ENCODE measurements at regions not wholly inside any gene's neighbourhood (a gene's known extent, or its start where the extent isn't known, plus 50 kb on each side); places are given as distances from the start of the nearest gene placed in this dataset.

DNA sequence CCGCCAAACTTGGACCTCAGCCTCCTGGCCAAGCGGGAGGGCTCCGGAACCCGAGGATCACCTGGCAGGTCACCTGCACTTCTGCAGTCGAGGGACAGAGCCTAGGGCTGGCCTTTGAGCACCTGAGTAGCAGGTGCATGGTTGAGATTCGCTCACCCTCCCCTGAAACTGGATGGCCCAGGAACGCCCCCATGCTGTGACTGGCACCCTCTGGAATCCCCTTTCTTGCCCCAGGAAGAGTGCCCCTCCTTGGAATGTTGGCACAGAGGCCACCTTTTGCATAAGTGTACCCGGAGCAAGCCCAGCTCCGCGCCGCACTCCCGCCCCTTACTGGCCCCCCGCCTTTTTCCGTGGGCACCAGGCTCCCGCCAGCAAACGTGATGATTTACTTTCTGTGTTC is 112.5 kb upstream of the IER5L start:
- DNase-seq (ENCODE audit: low read depth) = no peak
- no peak overlapping the region for H3K4me3 ChIP-seq (ENCODE audit: low read depth, low read length)
- TF ChIP-seq, protein P1, sequence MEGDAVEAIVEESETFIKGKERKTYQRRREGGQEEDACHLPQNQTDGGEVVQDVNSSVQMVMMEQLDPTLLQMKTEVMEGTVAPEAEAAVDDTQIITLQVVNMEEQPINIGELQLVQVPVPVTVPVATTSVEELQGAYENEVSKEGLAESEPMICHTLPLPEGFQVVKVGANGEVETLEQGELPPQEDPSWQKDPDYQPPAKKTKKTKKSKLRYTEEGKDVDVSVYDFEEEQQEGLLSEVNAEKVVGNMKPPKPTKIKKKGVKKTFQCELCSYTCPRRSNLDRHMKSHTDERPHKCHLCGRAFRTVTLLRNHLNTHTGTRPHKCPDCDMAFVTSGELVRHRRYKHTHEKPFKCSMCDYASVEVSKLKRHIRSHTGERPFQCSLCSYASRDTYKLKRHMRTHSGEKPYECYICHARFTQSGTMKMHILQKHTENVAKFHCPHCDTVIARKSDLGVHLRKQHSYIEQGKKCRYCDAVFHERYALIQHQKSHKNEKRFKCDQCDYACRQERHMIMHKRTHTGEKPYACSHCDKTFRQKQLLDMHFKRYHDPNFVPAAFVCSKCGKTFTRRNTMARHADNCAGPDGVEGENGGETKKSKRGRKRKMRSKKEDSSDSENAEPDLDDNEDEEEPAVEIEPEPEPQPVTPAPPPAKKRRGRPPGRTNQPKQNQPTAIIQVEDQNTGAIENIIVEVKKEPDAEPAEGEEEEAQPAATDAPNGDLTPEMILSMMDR (IDR thresholded peaks at IDR 0.05; ENCODE audit: insufficient read depth, low read depth, low read length, missing control alignments) = no peak

DNA sequence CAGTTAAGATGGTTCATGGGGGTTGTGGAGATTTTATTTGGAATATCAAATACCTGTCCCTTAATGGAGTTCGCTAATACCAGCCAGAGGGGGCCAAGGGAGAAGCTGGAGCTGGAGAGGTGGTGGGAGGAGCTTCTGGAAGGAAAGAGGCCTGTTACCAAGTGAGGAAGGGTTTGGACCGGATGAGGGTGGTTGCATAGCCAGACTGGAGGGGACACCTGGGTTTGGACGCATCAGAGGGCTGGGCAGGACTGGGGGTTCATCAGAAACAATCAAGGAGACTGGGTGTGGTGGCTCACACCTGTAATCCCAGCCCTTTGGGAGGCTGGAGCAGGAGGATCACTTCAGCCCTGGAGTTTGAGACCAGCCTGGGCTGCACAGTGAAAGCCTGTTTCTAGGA is 111.8 kb upstream of the IER5L start:
- TF ChIP-seq, protein P1 (IDR thresholded peaks at IDR 0.05; ENCODE audit: insufficient read depth, low read depth, low read length, missing control alignments) = no peak
- no peak overlapping the region for H3K4me3 ChIP-seq (ENCODE audit: low read depth, low read length)
- DNase-seq (ENCODE audit: low read depth) = no peak

DNA sequence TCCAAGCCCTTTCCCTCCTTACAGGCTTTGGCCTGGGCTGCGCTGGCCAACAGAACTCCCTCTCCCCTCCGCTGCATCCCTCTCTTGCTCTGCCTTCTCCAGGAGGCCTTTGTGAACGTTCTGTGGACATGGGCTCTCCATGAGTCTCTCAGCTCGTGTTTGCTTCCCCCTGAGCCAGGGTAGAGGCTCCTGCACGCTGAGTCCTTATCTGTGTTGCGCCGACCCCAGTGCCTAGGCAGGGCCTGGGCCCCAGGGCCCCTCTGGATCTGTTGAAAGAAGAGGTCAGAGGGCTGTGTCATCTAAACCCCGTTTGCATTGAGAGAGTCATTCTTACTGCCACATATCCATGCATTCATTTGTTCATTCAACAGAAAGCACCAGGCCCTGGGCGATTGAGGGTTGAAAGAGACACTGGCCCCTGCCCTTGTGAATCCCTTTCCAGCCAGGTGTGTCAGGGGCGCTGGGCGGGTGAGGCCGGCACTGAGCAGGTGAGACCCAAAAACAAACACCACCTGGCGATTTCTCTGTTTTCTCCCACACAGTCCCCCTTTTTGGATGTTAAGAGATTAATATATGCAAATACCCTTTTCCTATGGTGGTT is 111.2 kb upstream of the IER5L start:
- no peak for DNase-seq (ENCODE audit: low read depth)
- TF ChIP-seq, protein P1 (IDR thresholded peaks at IDR 0.05; ENCODE audit: insufficient read depth, low read depth, low read length, missing control alignments) = no peak
- H3K4me3 ChIP-seq (ENCODE audit: low read depth, low read length) = no peak overlapping the region

DNA sequence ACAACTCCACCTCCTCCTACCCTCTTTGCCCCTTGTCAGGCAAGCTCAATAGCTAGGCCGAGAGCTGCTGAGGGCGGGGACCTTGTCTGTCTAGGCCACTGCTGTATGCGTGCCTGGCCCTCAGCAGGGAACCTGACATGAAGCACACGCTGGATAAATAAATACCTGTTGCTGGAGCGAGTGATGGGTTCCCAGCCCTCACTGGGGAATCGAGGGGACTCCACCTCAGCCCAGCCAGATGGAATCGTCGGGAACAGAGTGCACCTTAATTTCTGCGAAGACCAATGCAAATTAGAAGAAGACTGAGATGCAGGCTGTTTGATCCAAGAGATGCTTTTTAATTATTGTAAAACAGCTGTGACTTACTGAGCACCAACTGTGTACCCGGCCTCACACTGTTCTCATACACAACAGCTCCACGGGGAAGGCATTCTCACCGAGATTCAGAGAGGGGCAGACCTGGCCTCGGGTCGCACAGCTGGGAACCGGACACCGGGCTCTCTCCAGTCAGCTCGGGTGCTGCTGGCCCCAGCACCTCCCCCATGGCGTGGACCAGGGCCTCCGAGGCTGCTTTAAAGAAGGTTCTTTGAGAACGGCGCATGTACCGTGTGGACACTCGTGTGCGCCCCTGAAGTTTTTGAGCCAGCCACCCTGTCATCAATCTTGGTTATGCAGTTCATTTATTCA is 109.7 kb upstream of the IER5L start:
- no peak for DNase-seq (ENCODE audit: low read depth)
- TF ChIP-seq, protein P1 (IDR thresholded peaks at IDR 0.05; ENCODE audit: insufficient read depth, low read depth, low read length, missing control alignments) = no peak
- H3K4me3 ChIP-seq (ENCODE audit: low read depth, low read length) = no peak overlapping the region

DNA sequence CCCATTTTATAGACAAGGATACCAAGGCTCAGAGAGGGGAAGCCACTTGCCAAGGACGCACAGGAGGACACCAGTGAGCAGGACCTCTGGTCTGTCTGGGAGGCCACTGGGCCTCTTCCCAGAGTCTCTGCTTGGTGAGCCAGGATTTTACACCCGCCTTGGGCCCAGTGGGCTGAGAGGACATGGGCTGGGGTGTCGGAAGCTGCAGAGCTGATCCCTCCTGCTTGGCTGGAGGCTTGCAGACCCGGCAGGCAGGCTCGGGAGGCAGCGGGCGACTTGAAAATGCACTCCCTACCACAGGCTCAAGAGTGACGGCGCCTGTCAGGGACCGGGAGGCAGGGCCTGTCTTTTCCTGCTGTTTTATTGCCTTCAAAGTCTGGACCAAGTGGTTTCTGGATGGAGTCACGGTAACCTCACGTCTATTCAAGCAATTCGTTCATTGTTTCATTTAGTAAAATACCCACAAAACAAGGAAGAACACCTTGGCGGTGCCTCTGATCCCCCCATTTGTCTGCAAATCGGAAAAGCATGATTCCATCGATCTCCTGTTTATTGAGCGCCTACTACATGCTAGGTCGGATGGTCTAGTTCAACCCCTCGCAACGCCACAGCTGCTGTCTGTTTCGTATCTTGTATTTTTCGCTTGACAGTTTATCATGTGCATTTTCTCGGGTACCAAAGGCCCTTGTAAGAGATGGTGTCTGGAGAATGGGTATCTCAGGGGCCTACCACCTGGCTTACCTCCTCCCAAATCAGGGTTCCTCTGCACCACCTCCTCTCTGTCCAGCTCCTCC is 108.1 kb upstream of the IER5L start:
- TF ChIP-seq, protein P1 (IDR thresholded peaks at IDR 0.05; ENCODE audit: insufficient read depth, low read depth, low read length, missing control alignments) = no peak
- no peak overlapping the region for H3K4me3 ChIP-seq (ENCODE audit: low read depth, low read length)
- no peak for DNase-seq (ENCODE audit: low read depth)

- TF ChIP-seq, protein P1 (IDR thresholded peaks at IDR 0.05; ENCODE audit: insufficient read depth, low read depth, low read length, missing control alignments) = no peak
- no peak overlapping the region for H3K4me3 ChIP-seq (ENCODE audit: low read depth, low read length)
Observed at GRCh38 chr9:129285382-129285781, 107.3 kb upstream of the IER5L start.

More at GRCh38 chr9:129285382-129285781, 107.3 kb upstream of the IER5L start:
- DNase-seq (ENCODE audit: low read depth) = no peak
